ENCODE measurements at regions not wholly inside any gene's neighbourhood (a gene's known extent, or its start where the extent isn't known, plus 50 kb on each side); places are given as distances from the start of the nearest gene placed in this dataset.

DNA sequence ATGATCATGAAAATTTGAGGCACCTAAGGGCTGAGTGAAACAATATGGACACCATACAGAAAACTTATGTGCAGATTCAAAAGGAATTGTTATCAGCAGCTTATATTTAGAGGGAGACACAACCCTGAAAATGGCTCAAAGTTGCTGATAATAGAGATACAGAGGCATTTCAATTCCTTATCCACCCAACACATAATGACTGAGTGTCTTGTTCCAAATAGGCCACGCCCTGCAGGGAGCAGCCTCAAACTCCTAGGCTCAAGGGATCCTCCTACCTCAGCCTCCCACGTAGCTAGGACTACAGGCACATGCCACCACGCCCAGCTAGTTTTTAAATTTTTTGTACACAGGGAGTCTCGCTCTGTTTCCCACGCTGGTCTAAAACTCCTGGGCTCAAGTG lies 79.0 kb downstream of the LBH start:
- Histone ChIP-seq H2AFZ (ENCODE audit: low read length) (no peak overlapping the region), H3K79me2 (ENCODE audit: insufficient read depth, low read length) (no peaks in the 10 kb centered on the region), H3K4me1 (ENCODE audit: insufficient read depth, low read length, poor library complexity, severe bottlenecking) (peaks cover 22% of the 10 kb centered on the region), H3K4me3 (ENCODE audit: low read length, poor library complexity, severe bottlenecking) (no peak overlapping the region), H4K20me1 (ENCODE audit: insufficient read depth, low read length, poor library complexity, severe bottlenecking) (no peaks in the 10 kb centered on the region), H3K9me3 (ENCODE audit: insufficient read depth, low read depth, low read length) (no peaks in the 10 kb centered on the region), H3K27me3 (ENCODE audit: insufficient read depth, low read length, poor library complexity, severe bottlenecking) (no peaks in the 10 kb centered on the region), H3K9ac (ENCODE audit: low read depth, low read length, poor library complexity, severe bottlenecking) (peak overlapping the region; percentile 50), H3K4me2 (ENCODE audit: low read depth, low read length, poor library complexity, severe bottlenecking) (peak overlapping the region; percentile 45), H3F3A (ENCODE audit: low read depth) (no peaks in the 10 kb centered on the region), H3K36me3 (ENCODE audit: insufficient read depth, low read length) (no peaks in the 10 kb centered on the region), H3K9me2 (replicated peaks; ENCODE audit: low read depth, low read length) (no peaks in the 10 kb centered on the region)
- TF ChIP-seq CTCF (conservative IDR thresholded peaks at IDR 0.05; ENCODE audit: low read length) (no peak), EZH2phosphoT487 (IDR thresholded peaks at IDR 0.05; ENCODE audit: borderline replicate concordance) (no peak)

GRCh38 chr2:30310955-30311354 lies 79.6 kb downstream of the LBH start:
- Histone ChIP-seq H3K27me3 (ENCODE audit: insufficient read depth, low read length, poor library complexity, severe bottlenecking) (no peaks in the 10 kb centered on the region), H4K20me1 (ENCODE audit: insufficient read depth, low read length, poor library complexity, severe bottlenecking) (no peaks in the 10 kb centered on the region), H3K9me2 (replicated peaks; ENCODE audit: low read depth, low read length) (no peaks in the 10 kb centered on the region), H3K4me2 (ENCODE audit: low read depth, low read length, poor library complexity, severe bottlenecking) (peak overlapping the region; percentile 45), H3K9me3 (ENCODE audit: insufficient read depth, low read depth, low read length) (no peaks in the 10 kb centered on the region), H3F3A (ENCODE audit: low read depth) (no peaks in the 10 kb centered on the region), H3K4me3 (ENCODE audit: low read length, poor library complexity, severe bottlenecking) (no peak overlapping the region), H3K79me2 (ENCODE audit: insufficient read depth, low read length) (no peaks in the 10 kb centered on the region), H3K4me1 (ENCODE audit: insufficient read depth, low read length, poor library complexity, severe bottlenecking) (peaks cover 23% of the 10 kb centered on the region), H2AFZ (ENCODE audit: low read length) (0 out of 2 replicates have a peak overlapping the region, but pooled peaks have one; percentile 19), H3K36me3 (ENCODE audit: insufficient read depth, low read length) (no peaks in the 10 kb centered on the region), H3K9ac (ENCODE audit: low read depth, low read length, poor library complexity, severe bottlenecking) (peak overlapping the region; percentile 50)
- no peak for TF ChIP-seq CTCF (conservative IDR thresholded peaks at IDR 0.05; ENCODE audit: low read length)

- Histone ChIP-seq H3K9me3 (ENCODE audit: insufficient read depth, low read depth, low read length) (no peaks in the 10 kb centered on the region), H3K9ac (ENCODE audit: low read depth, low read length, poor library complexity, severe bottlenecking) (no peak overlapping the region), H3K4me2 (ENCODE audit: low read depth, low read length, poor library complexity, severe bottlenecking) (no peak overlapping the region), H3K9me2 (replicated peaks; ENCODE audit: low read depth, low read length) (no peaks in the 10 kb centered on the region), H4K20me1 (ENCODE audit: insufficient read depth, low read length, poor library complexity, severe bottlenecking) (no peaks in the 10 kb centered on the region), H3F3A (ENCODE audit: low read depth) (no peaks in the 10 kb centered on the region), H3K27me3 (ENCODE audit: insufficient read depth, low read length, poor library complexity, severe bottlenecking) (no peaks in the 10 kb centered on the region), H3K36me3 (ENCODE audit: insufficient read depth, low read length) (no peaks in the 10 kb centered on the region), H2AFZ (ENCODE audit: low read length) (no peak overlapping the region), H3K4me1 (ENCODE audit: insufficient read depth, low read length, poor library complexity, severe bottlenecking) (peaks cover 23% of the 10 kb centered on the region), H3K79me2 (ENCODE audit: insufficient read depth, low read length) (no peaks in the 10 kb centered on the region), H3K4me3 (ENCODE audit: low read length, poor library complexity, severe bottlenecking) (no peak overlapping the region)
- TF ChIP-seq EZH2phosphoT487 (IDR thresholded peaks at IDR 0.05; ENCODE audit: borderline replicate concordance) = no peak
- TF ChIP-seq CTCF (conservative IDR thresholded peaks at IDR 0.05; ENCODE audit: low read length) = no peak
Observed at GRCh38 chr2:30311711-30312110, 80.4 kb downstream of the LBH start.

Measured in Loucy (cell line).